ENCODE measurements at regions not wholly inside any gene's neighbourhood (a gene's known extent, or its start where the extent isn't known, plus 50 kb on each side); places are given as distances from the start of the nearest gene placed in this dataset.
A peak's percentile ranks its signal among the peaks of the same experiment; 100 is the strongest.

GRCh38 chr10:33808475-33808874, 474.0 kb upstream of the NRP1 start:
- DNase-seq: no peak

GRCh38 chr10:33807531-33808359, 473.3 kb upstream of the NRP1 start:
- DNase-seq: no peak

- no peak for DNase-seq
Measured at GRCh38 chr10:33805831-33806230, 471.4 kb upstream of the NRP1 start.

GRCh38 chr10:33804584-33804983, 470.1 kb upstream of the NRP1 start:
- DNase-seq: no peak

- no peak for DNase-seq
Measured at GRCh38 chr10:33803248-33803647, 468.8 kb upstream of the NRP1 start.

- DNase-seq: no peak
Measured at GRCh38 chr10:33802566-33802965, 468.1 kb upstream of the NRP1 start.

- DNase-seq: no peak
Measured at GRCh38 chr10:33801705-33802104, 467.2 kb upstream of the NRP1 start.

GRCh38 chr10:33800986-33801385, 466.5 kb upstream of the NRP1 start:
- no peak for DNase-seq

- DNase-seq: no peak
Measured at GRCh38 chr10:33800545-33800944, 466.1 kb upstream of the NRP1 start.

GRCh38 chr10:33799944-33800323, 465.5 kb upstream of the NRP1 start:
- no peak for DNase-seq

- no peak for DNase-seq
Measured at GRCh38 chr10:33799281-33799943, 464.9 kb upstream of the NRP1 start.

- no peak for DNase-seq
Measured at GRCh38 chr10:33798754-33799153, 464.3 kb upstream of the NRP1 start.

GRCh38 chr10:33796680-33797079, 462.2 kb upstream of the NRP1 start:
- DNase-seq: no peak

- DNase-seq: peak in 1 of 5 experiments; percentile 42
Measured at GRCh38 chr10:33795529-33795928, 461.1 kb upstream of the NRP1 start.

- DNase-seq: no peak
Measured at GRCh38 chr10:33794460-33794859, 460.0 kb upstream of the NRP1 start.

GRCh38 chr10:33793793-33794192, 459.3 kb upstream of the NRP1 start:
- DNase-seq: no peak

GRCh38 chr10:33791272-33791660, 456.8 kb upstream of the NRP1 start:
- no peak for DNase-seq

GRCh38 chr10:33790521-33791271, 456.2 kb upstream of the NRP1 start:
- no peak for DNase-seq

GRCh38 chr10:33783557-33783956, 449.1 kb upstream of the NRP1 start:
- no peak for DNase-seq

GRCh38 chr10:33783078-33783477, 448.6 kb upstream of the NRP1 start:
- DNase-seq: no peak

GRCh38 chr10:33781606-33782395, 447.3 kb upstream of the NRP1 start:
- no peak for DNase-seq

- DNase-seq: no peak
Measured at GRCh38 chr10:33780961-33781360, 446.5 kb upstream of the NRP1 start.

GRCh38 chr10:33777223-33777622, 442.8 kb upstream of the NRP1 start:
- no peak for DNase-seq

Data from T-helper 2 cell (primary cell).